OCI-LY3 (cell line): ENCODE measurements at regions not wholly inside any gene's neighbourhood (a gene's known extent, or its start where the extent isn't known, plus 50 kb on each side); places are given as distances from the start of the nearest gene placed in this dataset.
"Not testable (repeated sequence)": the region's sequence is repeated elsewhere in the genome, so short reads cannot be mapped to it uniquely, and the experiment has no call there.

ENCODE experiments used
- H2AFZ ChIP-seq: fragments of 200-600, 300-600 bp; shearing (Covaris generic); 2 replicates; pipeline ENCODE4 v1.6.0; 2014; ENCODE audit warnings: antibody characterized with exemption, low read depth, low read length
- H3K27ac ChIP-seq: fragments of 200-600, 300-600 bp; sonication (generic); 2 replicates; pipeline ENCODE4 v1.5.1; 2014; ENCODE audit warnings: mild to moderate bottlenecking, low read length, moderate library complexity, mixed read lengths
- H3K27me3 ChIP-seq: fragments of 200-600, 300-600 bp; sonication (generic); 2 replicates; pipeline ENCODE4 v1.6.1; 2014; ENCODE audit warnings: low read depth, low read length, mixed read lengths
- H3K36me3 ChIP-seq: fragments of 200-600, 300-600 bp; sonication (generic); replicated peaks from 2 replicates; pipeline ENCODE3; 2014; ENCODE audit warnings: low read depth, low read length, mixed read lengths
- H3K4me1 ChIP-seq: fragments of 300-600, 200-600 bp; sonication (generic); 2 replicates; pipeline ENCODE4 v1.6.1; 2014; ENCODE audit warnings: low read length, mixed read lengths
- H3K4me2 ChIP-seq: fragments of 200-600, 300-600 bp; sonication (generic); 2 replicates; pipeline ENCODE4 v1.6.1; 2014; ENCODE audit warnings: low read length, mixed read lengths
- H3K4me3 ChIP-seq: fragments of 300-600, 200-600 bp; sonication (generic); 2 replicates; pipeline ENCODE4 v1.5.1; 2014; ENCODE audit warnings: antibody characterized with exemption, mild to moderate bottlenecking, low read length, moderate library complexity
- H3K79me2 ChIP-seq: fragments of 300-600, 200-600 bp; shearing (Covaris generic); 2 replicates; pipeline ENCODE4 v1.6.1; 2014; ENCODE audit warnings: mild to moderate bottlenecking, low read length, mixed read lengths
- H3K9ac ChIP-seq: fragments of 300-600, 200-600 bp; shearing (Covaris generic); 2 replicates; pipeline ENCODE4 v1.6.0; 2014; ENCODE audit warnings: mild to moderate bottlenecking, low read length, moderate library complexity
- H3K9me3 ChIP-seq: fragments of 200-600, 300-600 bp; shearing (Covaris generic); 2 replicates; pipeline ENCODE4 v1.6.1; 2014; ENCODE audit warnings: low read length, mixed read lengths; ENCODE audit not compliant: insufficient read depth
- H4K20me1 ChIP-seq: fragments of 200-600, 300-600 bp; sonication (generic); 2 replicates; pipeline ENCODE4 v1.6.1; 2016; ENCODE audit warnings: low read length, mixed read lengths; ENCODE audit not compliant: insufficient read depth
- EZH2phosphoT487 ChIP-seq: fragments of 200-600 bp; shearing (Covaris generic); IDR thresholded peaks from 2 replicates; pipeline ENCODE4 v1.6.1; 2018; ENCODE audit warnings: antibody characterized with exemption, mixed run types, low read depth
- TF ChIP-seq, protein P1 (sequence below): fragments of 200-600, 300-600 bp; sonication (generic); IDR thresholded peaks from 2 replicates; pipeline ENCODE4 v1.5.1; 2014; ENCODE audit warnings: antibody characterized with exemption, low read length, low read depth

- Histone ChIP-seq H3K9ac (no peak overlapping the region), H3K36me3 (peaks cover 22% of the 10 kb centered on the region), H2AFZ (no peak overlapping the region), H3K9me3 (no peaks in the 10 kb centered on the region), H3K4me3 (no peak overlapping the region), H3K4me1 (no peaks in the 10 kb centered on the region), H3K27ac (no peak overlapping the region), H4K20me1 (no peaks in the 10 kb centered on the region), H3K27me3 (no peaks in the 10 kb centered on the region), H3K79me2 (peaks cover 13% of the 10 kb centered on the region; the same call in 1 of the 2 replicates), H3K4me2 (no peak overlapping the region)
- TF ChIP-seq EZH2phosphoT487 = no peak
- TF ChIP-seq, protein P1, sequence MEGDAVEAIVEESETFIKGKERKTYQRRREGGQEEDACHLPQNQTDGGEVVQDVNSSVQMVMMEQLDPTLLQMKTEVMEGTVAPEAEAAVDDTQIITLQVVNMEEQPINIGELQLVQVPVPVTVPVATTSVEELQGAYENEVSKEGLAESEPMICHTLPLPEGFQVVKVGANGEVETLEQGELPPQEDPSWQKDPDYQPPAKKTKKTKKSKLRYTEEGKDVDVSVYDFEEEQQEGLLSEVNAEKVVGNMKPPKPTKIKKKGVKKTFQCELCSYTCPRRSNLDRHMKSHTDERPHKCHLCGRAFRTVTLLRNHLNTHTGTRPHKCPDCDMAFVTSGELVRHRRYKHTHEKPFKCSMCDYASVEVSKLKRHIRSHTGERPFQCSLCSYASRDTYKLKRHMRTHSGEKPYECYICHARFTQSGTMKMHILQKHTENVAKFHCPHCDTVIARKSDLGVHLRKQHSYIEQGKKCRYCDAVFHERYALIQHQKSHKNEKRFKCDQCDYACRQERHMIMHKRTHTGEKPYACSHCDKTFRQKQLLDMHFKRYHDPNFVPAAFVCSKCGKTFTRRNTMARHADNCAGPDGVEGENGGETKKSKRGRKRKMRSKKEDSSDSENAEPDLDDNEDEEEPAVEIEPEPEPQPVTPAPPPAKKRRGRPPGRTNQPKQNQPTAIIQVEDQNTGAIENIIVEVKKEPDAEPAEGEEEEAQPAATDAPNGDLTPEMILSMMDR = no peak
These were observed 1101.8 kb downstream of the TAF11L14 start for GRCh38 chr5:18736051-18736398.

GRCh38 chr5:18736736-18737135 is 1102.5 kb downstream of the TAF11L14 start:
- H3K79me2 ChIP-seq = peaks cover 13% of the 10 kb centered on the region; the same call in 1 of the 2 replicates
- H2AFZ ChIP-seq, H3K27me3 ChIP-seq, H3K9me3 ChIP-seq, H4K20me1 ChIP-seq, H3K4me3 ChIP-seq, H3K4me2 ChIP-seq, H3K4me1 ChIP-seq, H3K9ac ChIP-seq, H3K27ac ChIP-seq: not testable (repeated sequence)
- peaks cover 21% of the 10 kb centered on the region for H3K36me3 ChIP-seq

- H3K36me3 ChIP-seq = peaks cover 10% of the 10 kb centered on the region
- H4K20me1 ChIP-seq = no peaks in the 10 kb centered on the region
- peaks cover 7% of the 10 kb centered on the region for H3K4me1 ChIP-seq
- no peak overlapping the region for H2AFZ ChIP-seq
- peaks cover 39% of the 10 kb centered on the region for H3K79me2 ChIP-seq
- TF ChIP-seq, protein P1 = no peak
- TF ChIP-seq EZH2phosphoT487 = no peak
- H3K27me3 ChIP-seq = no peaks in the 10 kb centered on the region
- no peak overlapping the region for H3K4me2 ChIP-seq
- no peak overlapping the region for H3K27ac ChIP-seq
- H3K4me3 ChIP-seq = no peak overlapping the region
- H3K9ac ChIP-seq = no peak overlapping the region
- H3K9me3 ChIP-seq = no peaks in the 10 kb centered on the region
These were observed 1106.0 kb downstream of the TAF11L14 start for GRCh38 chr5:18740301-18740700.

DNA sequence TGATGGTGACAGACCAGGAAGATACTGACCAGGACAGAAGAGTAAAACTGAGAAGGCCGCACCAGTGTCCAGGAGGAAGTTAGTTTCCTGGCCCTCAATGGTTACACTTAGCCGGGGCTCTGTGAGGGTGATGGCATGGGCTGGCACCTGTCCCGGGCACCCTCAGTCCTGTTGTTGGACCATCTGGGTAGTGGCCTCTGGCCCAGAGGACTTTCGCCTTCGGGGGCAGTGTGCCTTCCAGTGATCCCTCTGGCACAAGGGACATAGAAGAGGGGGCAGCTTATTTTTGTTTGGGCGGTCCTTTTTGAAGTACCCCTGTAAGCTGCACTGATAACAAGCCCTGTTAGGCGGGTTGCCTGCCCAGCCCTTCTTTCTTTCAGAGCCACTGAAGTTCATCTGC is 1108.6 kb downstream of the TAF11L14 start:
- H3K79me2 ChIP-seq = peaks cover 45% of the 10 kb centered on the region
- H3K4me3 ChIP-seq = no peak overlapping the region
- H3K4me2 ChIP-seq = no peak overlapping the region
- no peaks in the 10 kb centered on the region for H3K9me3 ChIP-seq
- peaks cover 10% of the 10 kb centered on the region for H3K36me3 ChIP-seq
- no peaks in the 10 kb centered on the region for H4K20me1 ChIP-seq
- no peaks in the 10 kb centered on the region for H3K27me3 ChIP-seq
- H3K4me1 ChIP-seq = peaks cover 16% of the 10 kb centered on the region
- H2AFZ ChIP-seq = no peak overlapping the region
- H3K9ac ChIP-seq = no peak overlapping the region
- TF ChIP-seq, protein P1 = no peak
- H3K27ac ChIP-seq = no peak overlapping the region

GRCh38 chr5:18744441-18744840 is 1110.2 kb downstream of the TAF11L14 start:
- H4K20me1 ChIP-seq = no peaks in the 10 kb centered on the region
- peak overlapping the region; percentile 98 for H3K9ac ChIP-seq
- peak overlapping the region; percentile 99 for H3K4me3 ChIP-seq
- H3K27ac ChIP-seq = peak overlapping the region; percentile 95
- no peaks in the 10 kb centered on the region for H3K9me3 ChIP-seq
- H3K36me3 ChIP-seq = peaks cover 10% of the 10 kb centered on the region
- H3K4me2 ChIP-seq = peak overlapping the region; percentile 96
- TF ChIP-seq, protein P1 = no peak
- no peak for TF ChIP-seq EZH2phosphoT487
- no peak overlapping the region for H2AFZ ChIP-seq
- no peaks in the 10 kb centered on the region for H3K27me3 ChIP-seq
- peaks cover 45% of the 10 kb centered on the region for H3K79me2 ChIP-seq
- H3K4me1 ChIP-seq = peaks cover 17% of the 10 kb centered on the region
